Epithelial cell of proximal tubule (primary cell): ENCODE measurements at regions not wholly inside any gene's neighbourhood (a gene's known extent, or its start where the extent isn't known, plus 50 kb on each side); places are given as distances from the start of the nearest gene placed in this dataset.
"Not testable (repeated sequence)": the region's sequence is repeated elsewhere in the genome, so short reads cannot be mapped to it uniquely, and the experiment has no call there.

Source experiments
- DNase-seq: peaks from one replicate; pipeline ENCODE4 v3.0.0-alpha.2; 2011; ENCODE audit warnings: low read depth
- H3K4me3 ChIP-seq: 2 replicates; pipeline ENCODE4 v1.5.1; 2011; ENCODE audit warnings: low read depth, mild to moderate bottlenecking, low read length
- CTCF ChIP-seq: conservative IDR thresholded peaks from 2 replicates; pipeline ENCODE4 v1.5.1; 2012; ENCODE audit warnings: low read depth, mild to moderate bottlenecking, low read length

DNA sequence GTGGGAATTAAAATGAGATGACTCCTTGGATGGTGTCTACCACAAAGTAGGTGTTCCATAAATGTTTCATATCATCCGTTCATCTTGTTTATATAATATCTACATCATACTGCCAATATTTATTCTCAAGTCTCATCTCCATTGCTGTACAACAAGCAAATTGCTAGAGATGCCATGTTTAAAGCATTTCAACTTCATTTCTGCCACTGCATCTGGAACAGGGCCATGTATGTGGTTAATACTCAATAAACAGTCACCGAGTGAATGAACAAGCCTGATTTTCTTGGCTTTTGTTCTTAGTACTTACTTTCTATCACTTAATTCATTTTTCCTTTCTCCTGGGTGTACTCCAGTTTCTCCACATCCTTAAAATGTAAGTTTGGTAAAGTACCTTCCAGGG, 107.6 kb downstream of the KCNJ2 start:
- no peak for TF ChIP-seq CTCF
- DNase-seq, result no peak
- H3K4me3 ChIP-seq, result no peak overlapping the region

GRCh38 chr17:70278844-70279462, 109.6 kb downstream of the KCNJ2 start:
- no peak for DNase-seq
- TF ChIP-seq CTCF, result no peak
- no peak overlapping the region for H3K4me3 ChIP-seq

DNA sequence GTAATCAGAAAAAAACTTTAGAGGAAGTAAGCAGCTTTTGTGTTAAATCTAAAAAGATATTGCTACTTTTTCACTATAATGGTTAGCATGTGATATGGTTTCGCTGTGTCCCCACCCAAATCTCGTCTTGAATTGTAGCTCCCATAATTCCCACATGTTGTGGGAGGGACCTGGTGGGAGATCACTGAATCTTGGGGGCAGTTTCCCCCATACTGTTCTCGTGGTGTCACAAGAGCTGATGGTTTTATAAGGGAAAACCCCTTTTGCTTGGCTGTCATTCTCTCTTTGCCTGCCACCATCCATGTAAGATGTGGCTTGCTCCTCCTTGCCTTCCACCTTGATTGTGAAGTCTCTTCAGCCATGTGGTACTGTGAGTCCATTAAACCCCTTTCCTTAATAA, 117.1 kb downstream of the KCNJ2 start:
- H3K4me3 ChIP-seq, result no peak overlapping the region
- DNase-seq, result no peak
- TF ChIP-seq CTCF, result no peak

DNA sequence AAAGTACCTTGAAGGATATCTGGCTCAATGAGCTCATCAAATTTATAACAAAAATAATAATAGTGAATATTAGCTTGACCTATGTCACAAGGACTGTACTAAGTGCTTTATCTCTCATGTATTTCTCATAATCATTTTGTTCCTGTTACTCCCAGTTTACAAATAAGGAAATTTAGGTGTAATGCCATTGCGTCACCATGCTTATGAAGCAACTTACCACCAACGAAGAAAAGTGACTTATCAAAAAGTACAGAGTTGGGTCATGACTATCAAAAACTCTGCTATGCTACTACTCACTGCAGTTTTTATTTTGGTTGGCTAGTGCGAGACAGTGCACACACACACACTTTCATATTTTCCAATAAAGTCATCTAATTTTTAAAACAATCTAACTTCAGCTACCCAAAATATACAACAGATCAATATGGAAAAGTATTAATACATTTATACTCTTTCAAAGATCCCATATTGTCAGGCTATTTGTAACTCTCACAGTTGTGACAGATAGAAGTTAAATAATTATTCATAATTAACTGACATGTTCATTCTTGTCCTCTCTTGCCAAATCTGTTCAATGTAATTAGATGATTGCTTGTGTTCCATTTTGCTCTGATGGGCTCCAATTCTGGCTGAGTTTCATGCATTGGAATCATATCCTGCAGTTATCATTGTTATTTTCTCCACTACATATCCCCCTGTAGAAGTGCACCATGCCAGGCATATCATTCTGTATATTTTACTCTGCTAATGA, 119.4 kb downstream of the KCNJ2 start:
- no peak for DNase-seq
- no peak overlapping the region for H3K4me3 ChIP-seq
- TF ChIP-seq CTCF, result no peak

GRCh38 chr17:70290770-70291169, 121.4 kb downstream of the KCNJ2 start:
- H3K4me3 ChIP-seq, result no peak overlapping the region
- DNase-seq, result no peak
- TF ChIP-seq CTCF, result no peak

DNA sequence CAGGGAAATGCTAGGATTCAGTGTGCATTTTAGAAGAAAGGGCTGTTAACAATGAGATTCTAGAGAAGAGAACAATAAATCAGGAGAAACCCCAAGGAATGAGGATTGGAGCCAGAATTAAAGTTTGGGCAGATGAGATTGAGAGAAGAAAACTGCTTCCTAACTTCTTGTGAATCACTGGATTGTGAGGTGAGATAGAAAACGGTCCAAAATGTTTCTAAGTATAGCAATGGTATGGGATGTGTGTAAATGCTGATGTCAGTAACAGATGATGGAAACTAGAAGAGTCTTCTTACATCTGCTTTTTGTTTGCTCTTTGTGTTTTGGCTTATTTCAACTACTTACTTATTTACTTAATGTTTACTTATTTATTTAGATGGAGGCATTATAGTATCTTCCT, 123.0 kb downstream of the KCNJ2 start:
- H3K4me3 ChIP-seq, result no peak overlapping the region
- no peak for DNase-seq
- TF ChIP-seq CTCF, result no peak

DNA sequence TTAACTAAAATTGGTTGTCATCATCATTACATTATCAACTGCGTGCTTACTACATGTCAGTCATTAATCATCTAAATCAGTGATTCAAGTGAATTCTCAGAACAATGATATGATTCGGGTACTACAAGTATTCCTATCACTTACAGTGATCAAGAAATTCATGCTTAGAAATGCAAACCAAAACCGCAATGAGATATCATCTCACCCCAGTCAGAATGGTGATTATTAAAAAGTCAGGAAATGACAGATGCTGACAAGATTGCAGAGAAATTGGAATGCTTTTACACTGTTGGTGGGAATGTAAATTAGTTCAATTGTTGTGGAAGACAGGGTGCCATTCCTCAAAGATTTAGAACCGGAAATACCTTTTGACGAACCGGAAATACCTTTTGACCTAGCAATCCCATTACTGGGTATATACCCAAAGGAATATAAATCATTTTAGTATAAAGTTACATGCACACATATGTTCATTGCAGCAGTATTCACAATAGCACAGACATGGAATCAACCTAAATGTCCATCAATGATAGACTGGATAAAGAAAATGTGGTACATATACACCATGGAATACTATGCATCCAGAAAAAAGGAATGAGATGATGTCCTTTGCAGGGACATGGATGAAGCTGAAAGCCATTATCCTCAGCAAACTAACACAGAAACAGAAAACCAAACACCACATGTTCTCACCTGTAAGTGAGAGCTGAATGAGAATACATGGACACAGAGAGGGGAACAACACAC, 124.4 kb downstream of the KCNJ2 start:
- H3K4me3 ChIP-seq, DNase-seq: not testable (repeated sequence)
